ENCODE measurements at regions not wholly inside any gene's neighbourhood (a gene's known extent, or its start where the extent isn't known, plus 50 kb on each side); places are given as distances from the start of the nearest gene placed in this dataset.

DNA sequence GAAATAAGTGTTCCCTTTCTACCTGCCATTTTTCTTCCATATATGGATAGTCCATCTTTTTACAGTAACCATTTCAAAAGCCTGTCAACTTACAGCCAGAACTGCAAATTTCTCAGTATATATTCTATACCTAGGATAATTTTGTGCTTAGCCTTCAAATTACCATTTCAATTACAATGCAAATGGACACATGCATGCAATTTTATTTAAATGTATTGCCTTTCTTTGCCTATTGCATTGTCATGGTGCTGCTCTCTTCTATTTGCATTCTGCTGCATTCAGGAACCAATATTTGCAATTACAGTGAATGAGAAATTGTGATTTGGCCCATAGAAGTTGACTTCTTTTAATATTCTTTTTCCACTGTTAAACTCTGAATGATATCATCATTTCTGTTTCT lies 1753.4 kb upstream of the TENM3 start:
- DNase-seq (ENCODE audit: low read depth) = no peak

- DNase-seq (ENCODE audit: low read depth) = no peak
Observed at GRCh38 chr4:180491210-180491609, 1752.0 kb upstream of the TENM3 start.

GRCh38 chr4:180493299-180493698 lies 1749.9 kb upstream of the TENM3 start:
- no peak for DNase-seq (ENCODE audit: low read depth)

GRCh38 chr4:180500154-180500553 lies 1743.0 kb upstream of the TENM3 start:
- no peak for DNase-seq (ENCODE audit: low read depth)

- DNase-seq (ENCODE audit: low read depth) = no peak
Observed at GRCh38 chr4:180512801-180513475, 1730.3 kb upstream of the TENM3 start.

DNA sequence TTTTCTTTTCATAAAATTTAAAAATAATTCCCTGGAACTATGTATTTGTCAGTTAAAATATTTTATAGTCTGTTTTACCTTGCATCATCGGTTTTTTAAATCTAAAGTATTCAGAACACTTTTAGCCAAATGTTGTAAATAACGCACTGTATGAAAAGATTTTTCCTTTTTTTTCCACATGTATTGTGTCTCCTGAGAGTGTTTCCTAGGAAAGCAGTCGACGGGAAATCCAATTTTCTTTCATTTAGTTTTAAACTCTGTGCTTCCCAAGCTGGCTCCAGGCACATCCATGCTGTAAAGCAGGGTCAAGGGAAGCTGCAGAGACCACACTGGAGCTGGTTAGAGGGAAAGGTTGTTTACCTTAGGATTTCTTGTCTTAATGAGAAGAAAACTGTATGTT lies 1724.3 kb upstream of the TENM3 start:
- DNase-seq (ENCODE audit: low read depth) = no peak

GRCh38 chr4:180521181-180521580 lies 1722.0 kb upstream of the TENM3 start:
- no peak for DNase-seq (ENCODE audit: low read depth)

DNA sequence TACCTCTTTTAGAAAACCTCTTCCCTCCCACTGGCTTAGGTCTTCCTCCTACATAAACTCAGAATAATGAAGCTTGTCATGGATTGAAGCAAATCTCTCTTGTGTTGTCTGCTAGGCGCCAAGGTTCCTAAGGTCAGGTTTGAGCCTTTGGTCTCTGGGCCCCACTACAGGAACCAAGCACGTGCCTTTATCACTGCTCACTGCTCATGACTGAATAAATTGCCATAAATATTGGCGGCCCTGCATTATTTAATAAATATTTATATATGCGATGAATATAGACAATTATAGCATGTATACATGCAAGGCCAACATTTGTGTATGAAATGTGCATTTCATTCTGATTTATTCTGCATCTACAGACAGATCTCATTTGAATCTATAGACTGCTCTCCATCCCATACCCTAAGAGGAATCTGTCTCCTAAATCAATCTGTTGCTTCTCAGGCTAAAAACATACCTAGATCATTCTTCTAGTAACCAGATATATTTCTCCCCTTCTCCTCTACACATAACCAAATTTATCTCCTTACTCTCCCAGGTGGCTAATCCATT lies 1717.6 kb upstream of the TENM3 start:
- no peak for DNase-seq (ENCODE audit: low read depth)

- no peak for DNase-seq (ENCODE audit: low read depth)
Observed at GRCh38 chr4:180528003-180528402, 1715.2 kb upstream of the TENM3 start.

GRCh38 chr4:180530787-180531186 lies 1712.4 kb upstream of the TENM3 start:
- no peak for DNase-seq (ENCODE audit: low read depth)

DNA sequence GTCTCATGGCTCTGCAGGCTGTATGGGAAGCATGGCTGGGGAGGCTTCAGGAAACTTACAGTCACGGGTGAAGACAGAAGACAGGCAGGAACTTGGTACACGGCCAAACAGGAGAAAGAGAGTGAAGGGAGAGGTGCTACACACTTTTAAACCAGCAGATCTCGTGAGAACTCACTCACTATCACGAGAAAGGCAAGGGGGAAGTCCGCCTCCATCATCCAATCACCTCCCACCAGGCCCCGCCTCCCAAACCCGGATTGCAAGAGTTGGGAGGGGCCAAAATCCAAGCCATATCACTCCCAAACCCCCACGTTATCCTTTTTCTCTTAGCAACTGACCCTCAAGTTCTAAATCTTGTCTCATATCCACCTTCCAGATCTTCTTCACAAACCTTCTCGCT lies 1710.5 kb upstream of the TENM3 start:
- DNase-seq (ENCODE audit: low read depth) = no peak

DNA sequence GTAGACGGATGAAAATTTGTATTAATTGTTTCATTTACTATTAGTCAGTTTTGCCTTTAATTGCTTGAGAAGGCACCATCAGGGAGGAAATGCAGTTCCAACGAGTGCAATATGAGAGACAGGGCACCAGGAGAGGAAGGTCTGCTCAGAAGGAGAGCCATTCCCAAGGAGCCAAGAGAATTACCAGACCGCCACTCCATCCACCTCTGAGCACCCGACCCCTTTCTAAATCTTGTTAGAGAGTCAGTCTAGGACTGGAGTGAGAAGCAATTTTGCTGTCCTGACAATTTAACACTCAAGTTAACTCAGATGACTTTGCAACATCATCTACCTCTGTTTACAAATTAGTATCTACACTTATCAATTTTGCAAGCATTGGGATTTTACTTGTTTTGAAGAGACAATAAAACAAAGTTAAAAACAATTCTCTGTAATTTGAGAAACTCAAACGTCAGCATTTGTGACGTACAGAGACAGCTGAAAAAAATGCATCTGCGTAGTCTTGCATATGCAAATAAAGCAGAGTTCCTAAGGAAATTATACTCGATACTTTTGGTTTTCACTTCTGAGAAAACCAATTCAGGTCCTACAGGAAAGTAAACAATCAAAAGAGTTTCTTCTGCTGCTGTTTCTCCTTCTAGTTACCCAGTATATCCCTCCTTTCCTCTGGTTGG lies 1704.7 kb upstream of the TENM3 start:
- no peak for DNase-seq (ENCODE audit: low read depth)

DNA sequence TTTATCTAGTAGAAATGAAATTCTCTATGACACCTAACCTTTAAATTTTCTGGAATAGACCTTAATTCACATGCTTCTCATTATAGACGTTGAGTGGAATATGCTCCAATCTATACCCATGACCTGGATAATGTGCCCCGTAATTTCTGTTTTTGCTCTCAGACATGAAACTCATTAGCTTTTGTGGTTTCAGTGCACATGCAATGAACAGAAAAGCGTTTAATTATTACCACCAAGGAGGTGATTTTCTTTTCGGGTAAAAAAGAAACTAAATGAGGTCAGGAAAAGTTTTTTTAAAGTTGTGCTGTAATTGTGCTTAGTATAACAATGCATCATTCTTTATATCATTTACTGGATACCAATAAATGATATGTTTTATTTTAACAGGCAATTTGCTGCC lies 1703.9 kb upstream of the TENM3 start:
- DNase-seq (ENCODE audit: low read depth) = no peak

DNA sequence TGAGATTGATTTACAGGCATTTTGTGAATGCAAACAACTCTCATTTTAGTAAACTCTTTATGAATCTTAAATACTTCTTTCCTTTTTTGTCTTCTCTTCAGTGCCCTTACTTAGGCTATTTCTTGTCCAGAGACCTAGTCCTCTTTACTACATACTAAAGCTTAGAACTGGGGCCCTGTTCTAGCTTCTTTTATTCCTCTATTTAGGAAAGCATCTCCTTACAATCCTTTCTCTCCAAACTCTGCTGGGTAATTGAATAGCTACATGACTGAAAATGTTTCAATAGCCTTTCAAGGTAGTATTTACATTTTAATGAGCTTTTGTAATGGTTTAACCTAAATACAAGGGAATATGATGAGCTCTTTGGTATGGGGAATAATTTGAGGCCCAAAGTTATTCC lies 1701.5 kb upstream of the TENM3 start:
- DNase-seq (ENCODE audit: low read depth) = no peak

- DNase-seq (ENCODE audit: low read depth) = no peak
Observed at GRCh38 chr4:180542445-180543100, 1700.6 kb upstream of the TENM3 start.

DNA sequence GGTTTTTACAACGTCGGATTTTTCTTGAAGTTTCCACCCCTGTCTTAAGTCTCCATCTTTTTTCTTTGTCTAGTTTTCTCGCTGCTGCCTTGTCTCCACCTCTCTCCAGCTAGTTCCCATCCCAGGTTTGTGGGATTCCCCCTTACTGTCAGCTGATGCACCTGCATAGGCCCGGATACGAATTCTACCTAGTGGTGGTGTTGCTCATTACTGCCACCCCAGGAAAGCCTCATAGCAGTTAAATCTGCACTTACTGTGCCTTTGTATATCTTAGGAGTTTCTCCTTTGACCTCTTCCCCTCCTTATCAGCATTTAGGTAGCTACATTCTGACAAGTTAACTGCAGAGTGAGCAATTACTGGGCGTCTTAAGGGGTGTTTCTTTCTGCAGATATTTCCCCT lies 1693.1 kb upstream of the TENM3 start:
- DNase-seq (ENCODE audit: low read depth) = no peak

GRCh38 chr4:180557348-180557747 lies 1685.9 kb upstream of the TENM3 start:
- DNase-seq (ENCODE audit: low read depth) = no peak

- no peak for DNase-seq (ENCODE audit: low read depth)
Observed at GRCh38 chr4:180557950-180558349, 1685.3 kb upstream of the TENM3 start.

DNA sequence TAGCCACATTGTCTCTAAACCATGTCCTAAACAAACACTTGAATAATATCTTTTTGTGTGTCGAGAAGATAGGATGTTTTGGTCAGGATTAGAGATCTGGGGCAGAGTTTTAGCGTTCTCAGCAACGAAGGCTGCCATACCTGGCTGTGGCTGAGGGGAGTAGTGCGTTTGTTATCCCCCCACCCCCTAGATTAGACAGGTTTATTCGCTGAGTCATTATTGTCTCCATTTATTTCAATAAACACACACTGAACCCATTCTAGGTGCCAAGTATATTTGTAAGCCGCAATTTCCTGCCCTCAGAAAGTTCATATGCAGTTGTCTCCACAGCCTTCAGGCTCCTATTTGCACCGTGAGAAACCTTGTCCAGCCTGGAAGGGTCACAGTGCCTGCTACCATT lies 1684.8 kb upstream of the TENM3 start:
- DNase-seq (ENCODE audit: low read depth) = no peak

DNA sequence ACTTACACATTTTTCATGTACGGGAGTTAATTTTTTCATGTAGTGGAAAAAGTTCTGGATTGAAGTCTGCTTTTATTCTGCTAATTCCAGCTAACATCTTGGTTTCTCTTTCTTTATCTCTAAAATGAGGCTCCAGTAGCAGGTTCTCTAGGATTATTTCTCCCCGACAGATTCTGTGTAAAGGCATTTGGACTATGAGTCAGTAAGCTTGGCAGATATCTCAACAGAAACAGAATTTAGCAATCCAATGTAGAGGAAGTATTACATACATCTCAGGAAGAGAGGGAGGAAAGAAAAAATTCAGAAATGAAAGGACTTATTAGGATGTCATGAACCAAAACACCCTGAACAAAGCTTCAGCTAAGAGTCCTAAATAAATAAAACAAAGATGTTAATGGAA lies 1682.3 kb upstream of the TENM3 start:
- DNase-seq (ENCODE audit: low read depth) = no peak

DNA sequence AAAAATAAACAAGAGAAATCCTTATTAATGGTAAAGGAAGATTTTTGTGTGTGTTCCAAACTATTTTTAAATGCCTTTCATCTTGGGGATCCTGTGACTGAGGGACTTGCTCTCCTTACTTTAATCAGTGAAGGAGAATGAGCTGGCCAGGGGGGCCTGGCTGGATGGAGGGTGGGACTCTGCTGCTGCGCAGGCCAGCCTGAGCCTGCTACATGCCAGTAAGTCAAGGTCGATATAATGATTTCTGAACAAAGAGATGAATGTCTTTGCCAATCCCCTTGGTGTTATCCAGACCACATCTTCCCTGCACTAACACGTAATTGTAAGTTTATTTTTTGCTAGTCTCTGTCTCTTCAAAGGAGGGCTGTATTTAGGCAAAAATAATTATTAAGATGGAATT lies 1679.2 kb upstream of the TENM3 start:
- no peak for DNase-seq (ENCODE audit: low read depth)

DNA sequence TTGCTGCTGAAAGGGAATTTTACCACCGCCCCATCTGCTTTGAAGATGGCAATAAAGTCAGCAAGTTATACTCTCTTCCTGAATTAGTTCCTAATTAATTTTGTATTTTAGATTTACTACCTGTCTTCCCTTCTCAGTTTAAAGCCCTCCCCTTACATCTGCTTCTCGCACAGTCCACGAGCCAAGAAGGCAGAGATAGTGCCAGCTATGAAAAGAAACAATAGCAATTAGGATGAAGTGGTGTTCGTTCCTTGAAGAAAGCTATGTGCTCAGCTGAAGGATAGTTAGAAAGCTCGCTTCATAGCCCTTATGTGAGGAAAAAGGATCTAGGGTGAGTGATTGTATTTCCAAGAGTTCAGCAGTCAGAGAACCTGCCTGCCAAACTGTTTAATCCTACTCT lies 1678.8 kb upstream of the TENM3 start:
- no peak for DNase-seq (ENCODE audit: low read depth)

DNA sequence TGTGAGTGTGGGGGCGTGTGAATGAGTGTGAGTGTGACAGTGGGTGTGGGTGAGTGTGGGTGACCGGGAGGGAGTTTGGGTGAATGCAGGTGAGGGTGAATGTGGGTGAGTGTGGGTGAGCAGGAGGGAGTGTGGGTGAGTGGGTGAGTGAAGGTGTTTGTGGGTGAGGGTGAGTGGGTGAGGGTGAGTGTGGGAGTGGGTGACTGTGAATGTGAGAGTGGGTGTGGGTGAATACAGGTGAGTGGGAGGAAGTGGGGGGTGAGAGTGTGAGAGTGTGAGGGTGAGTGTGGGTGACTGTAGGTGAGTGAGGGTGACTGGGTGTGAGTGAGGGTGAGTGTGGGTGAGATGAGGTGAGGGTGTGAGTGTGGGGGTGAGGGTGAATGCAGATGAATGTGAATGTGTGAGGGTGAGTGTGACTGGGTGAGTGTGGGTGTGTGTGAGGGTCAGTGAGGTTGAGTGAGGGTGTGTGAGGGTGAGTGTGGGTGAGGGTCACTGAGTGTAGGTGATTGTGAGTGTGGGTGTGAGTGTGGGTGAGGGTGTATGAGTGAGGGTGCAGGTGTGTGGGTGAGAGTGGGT lies 1677.3 kb upstream of the TENM3 start:
- DNase-seq (ENCODE audit: low read depth) = no peak

Measured in activated T-helper 1 cell treated with Interleukin-2 at 50 U/mL for 16 hours (primary cell).